H1 (cell line): ENCODE measurements at regions not wholly inside any gene's neighbourhood (a gene's known extent, or its start where the extent isn't known, plus 50 kb on each side); places are given as distances from the start of the nearest gene placed in this dataset.

Experiments
- CTCF ChIA-PET: fragments of 300-600 bp; sonication (Branson Sonifier 250); formaldehyde crosslinking; loops from one replicate; lab custom pipeline; 2021; ENCODE audit not compliant: partially characterized antibody; lab: Charles Lee
- POLR2A ChIA-PET: fragments of 300-600 bp; sonication (Branson Sonifier 250); formaldehyde crosslinking; loops from one replicate; lab custom pipeline; 2021; ENCODE audit warnings: inconsistent platforms; ENCODE audit not compliant: partially characterized antibody; lab: Charles Lee
- DNase-seq, 2 experiments: peaks; one replicate each; pipeline versions ENCODE4 v3.0.0 to v3.0.0-alpha.2; 2010 to 2022; ENCODE audit warnings: low spot score in 2 of 2, low read depth in 1 of 2, mixed read lengths in 1 of 2
- FAIRE-seq: peaks from 2 replicates; lab custom pipeline; 2011; peaks lifted over from hg19 to GRCh38; lab: Jason Lieb, UNC
- H2AFZ ChIP-seq: 2 replicates; pipeline ENCODE4 v1.8.1; 2012; ENCODE audit warnings: low read length, inconsistent platforms
- H2AK5ac ChIP-seq: 2 replicates; pipeline ENCODE4 v1.6.1; 2013; ENCODE audit warnings: low read depth, low read length
- H2BK120ac ChIP-seq: replicated peaks from 2 replicates; pipeline ENCODE3; 2013; ENCODE audit warnings: low read depth, low read length, inconsistent platforms
- H2BK12ac ChIP-seq: 2 replicates; pipeline ENCODE4 v1.6.1; 2013; ENCODE audit warnings: low read depth, low read length
- H2BK15ac ChIP-seq: 2 replicates; pipeline ENCODE4 v1.6.1; 2013; ENCODE audit warnings: low read length
- H2BK20ac ChIP-seq: 2 replicates; pipeline ENCODE4 v1.6.1; 2013; ENCODE audit warnings: low read length
- H2BK5ac ChIP-seq: 2 replicates; pipeline ENCODE4 v1.6.1; 2013; ENCODE audit warnings: low read depth, low read length
- H3K14ac ChIP-seq: 2 replicates; pipeline ENCODE4 v1.6.1; 2013; ENCODE audit warnings: inconsistent platforms; ENCODE audit not compliant: insufficient read length
- H3K18ac ChIP-seq: 2 replicates; pipeline ENCODE4 v1.6.1; 2013; ENCODE audit warnings: low read length; ENCODE audit errors: extremely low read depth
- H3K23ac ChIP-seq: 2 replicates; pipeline ENCODE4 v1.6.1; 2013; ENCODE audit warnings: inconsistent platforms; ENCODE audit not compliant: insufficient read length
- H3K23me2 ChIP-seq: 2 replicates; pipeline ENCODE4 v1.6.1; 2013; ENCODE audit warnings: low read depth, low read length
- H3K27ac ChIP-seq: 2 replicates; pipeline ENCODE4 v1.6.1; 2011; ENCODE audit warnings: low read depth, low read length, inconsistent platforms
- H3K27me3 ChIP-seq, 4 experiments: replicated peaks in 1 of 4; 1 replicate in 1 of 4; 2 replicates in 3 of 4; pipeline versions ENCODE4 v1.6.1 to v1.8.1; 2011 to 2013; ENCODE audit warnings: low read length in 3 of 4, mild to moderate bottlenecking in 3 of 4, inconsistent platforms in 2 of 4, mixed read lengths in 2 of 4, moderate library complexity in 1 of 4; ENCODE audit not compliant: control insufficient read depth in 3 of 4, insufficient read depth in 3 of 4; ENCODE audit errors: extremely low read depth in 1 of 4
- H3K36me3 ChIP-seq, 4 experiments: 2 replicates each; pipeline versions ENCODE4 v1.6.1 to v1.8.1; 2011 to 2013; ENCODE audit warnings: mild to moderate bottlenecking in 4 of 4, low read length in 3 of 4, moderate library complexity in 2 of 4, control low read depth in 1 of 4, inconsistent platforms in 1 of 4; ENCODE audit not compliant: insufficient read depth in 4 of 4, control insufficient read depth in 2 of 4
- H3K4ac ChIP-seq: replicated peaks from 2 replicates; pipeline ENCODE3; 2013; ENCODE audit warnings: low read length, low read depth, mixed read lengths, inconsistent platforms; ENCODE audit not compliant: insufficient read length
- H3K4me1 ChIP-seq, 4 experiments: replicated peaks in 1 of 4; 1 replicate in 1 of 4; 2 replicates in 3 of 4; pipeline versions ENCODE4 v1.6.1 to v1.8.1; 2011 to 2013; ENCODE audit warnings: low read length in 3 of 4, inconsistent platforms in 2 of 4, mixed read lengths in 1 of 4; ENCODE audit not compliant: insufficient read depth in 4 of 4, control insufficient read depth in 3 of 4
- H3K4me2 ChIP-seq, 2 experiments: 2 replicates each; pipeline versions ENCODE4 v1.6.1 to v1.8.1; 2011 to 2013; ENCODE audit warnings: low read depth in 2 of 2, low read length in 2 of 2, control low read depth in 1 of 2, inconsistent platforms in 1 of 2, mild to moderate bottlenecking in 1 of 2; ENCODE audit not compliant: insufficient read depth in 1 of 2
- H3K4me3 ChIP-seq, 4 experiments: fragments of 200-600, 300-600 bp in 1 of 4; sonication (generic), shearing (Covaris generic), sonication (Bioruptor Twin) in 1 of 4; 2 replicates each; pipeline versions ENCODE4 v1.5.1 to v1.8.1; 2011 to 2016; ENCODE audit warnings: low read length in 4 of 4, low read depth in 3 of 4, control low read depth in 2 of 4, inconsistent platforms in 2 of 4, mild to moderate bottlenecking in 2 of 4, mixed read lengths in 1 of 4, moderate library complexity in 1 of 4; ENCODE audit not compliant: insufficient read depth in 2 of 4; ENCODE audit errors: extremely low read depth in 1 of 4
- H3K56ac ChIP-seq: replicated peaks from 2 replicates; pipeline ENCODE3; 2013; ENCODE audit warnings: low read depth, mild to moderate bottlenecking, mixed read lengths, low read length, inconsistent platforms; ENCODE audit not compliant: insufficient read length
- H3K79me1 ChIP-seq: 2 replicates; pipeline ENCODE4 v1.6.1; 2013; ENCODE audit warnings: low read depth, low read length, control low read depth
- H3K79me2 ChIP-seq, 2 experiments: 2 replicates each; pipeline versions ENCODE4 v1.6.1 to v1.8.1; 2012 to 2013; ENCODE audit warnings: low read length in 2 of 2, mild to moderate bottlenecking in 2 of 2, inconsistent platforms in 1 of 2; ENCODE audit not compliant: insufficient read depth in 2 of 2, control insufficient read depth in 1 of 2
- H3K9ac ChIP-seq, 4 experiments: replicated peaks in 1 of 4; 1 replicate in 1 of 4; 2 replicates in 3 of 4; pipeline versions ENCODE4 v1.6.1 to v1.8.1; 2011 to 2013; ENCODE audit warnings: low read depth in 3 of 4, low read length in 3 of 4, control low read depth in 2 of 4, mild to moderate bottlenecking in 2 of 4, moderate library complexity in 2 of 4, inconsistent platforms in 1 of 4; ENCODE audit errors: extremely low read depth in 1 of 4
- H3K9me3 ChIP-seq, 2 experiments: 2 replicates each; pipeline versions ENCODE4 v1.6.1 to v1.8.1; 2012 to 2013; ENCODE audit warnings: mild to moderate bottlenecking in 2 of 2, moderate library complexity in 2 of 2, control low read depth in 1 of 2, inconsistent platforms in 1 of 2, low read depth in 1 of 2, low read length in 1 of 2, mixed read lengths in 1 of 2; ENCODE audit not compliant: insufficient read depth in 2 of 2
- H4K20me1 ChIP-seq, 2 experiments: replicated peaks in 1 of 2; 2 replicates each; pipeline versions ENCODE3 to v1.8.1; 2011 to 2013; ENCODE audit warnings: inconsistent platforms in 2 of 2, low read length in 2 of 2, mild to moderate bottlenecking in 1 of 2; ENCODE audit not compliant: insufficient read depth in 2 of 2, control insufficient read depth in 1 of 2
- H4K5ac ChIP-seq: 2 replicates; pipeline ENCODE4 v1.6.1; 2013; ENCODE audit warnings: low read length, low read depth, mixed read lengths, inconsistent platforms; ENCODE audit not compliant: insufficient read length
- H4K8ac ChIP-seq: 2 replicates; pipeline ENCODE4 v1.8.0; 2013; ENCODE audit warnings: mild to moderate bottlenecking, moderate library complexity, low read length, inconsistent platforms; ENCODE audit not compliant: insufficient read depth; ENCODE audit errors: extremely low read depth
- H4K91ac ChIP-seq: replicated peaks from 2 replicates; pipeline ENCODE3; 2013; ENCODE audit warnings: low read length, mixed read lengths, inconsistent platforms; ENCODE audit not compliant: insufficient read length
- GABPA ChIP-seq: IDR thresholded peaks from 2 replicates; pipeline ENCODE4 v1.6.1; 2011; ENCODE audit warnings: mild to moderate bottlenecking, low read length, moderate library complexity, borderline replicate concordance; ENCODE audit not compliant: insufficient read depth
- GTF2F1 ChIP-seq: IDR thresholded peaks from 2 replicates; pipeline ENCODE4 v1.6.1; 2012; ENCODE audit warnings: low read depth, low read length, improper control_type of control experiment, borderline replicate concordance
- HDAC2 ChIP-seq, 2 experiments: fragments of 300-600 bp in 1 of 2; sonication (generic) in 1 of 2; IDR thresholded peaks; 2 replicates each; pipeline ENCODE4 v1.6.1; 2011 to 2012; ENCODE audit warnings: low read depth in 2 of 2, low read length in 2 of 2, mild to moderate bottlenecking in 2 of 2, moderate library complexity in 2 of 2, borderline replicate concordance in 1 of 2, inconsistent platforms in 1 of 2
- JUN ChIP-seq: IDR thresholded peaks from 2 replicates; pipeline ENCODE4 v1.6.1; 2011; ENCODE audit warnings: low read depth, mild to moderate bottlenecking, improper control_type of control experiment, low read length
- NANOG ChIP-seq: IDR thresholded peaks from 2 replicates; pipeline ENCODE4 v1.6.1; 2011; ENCODE audit warnings: low read length, low read depth, mild to moderate bottlenecking, inconsistent platforms; ENCODE audit not compliant: insufficient read depth, poor library complexity, severe bottlenecking
- RBBP5 ChIP-seq: IDR thresholded peaks from 2 replicates; pipeline ENCODE4 v1.7.1; 2012; ENCODE audit warnings: low read depth, mild to moderate bottlenecking, inconsistent platforms, low read length, moderate library complexity, borderline replicate concordance
- SP2 ChIP-seq: IDR thresholded peaks from 2 replicates; pipeline ENCODE4 v1.6.1; 2012; ENCODE audit warnings: mild to moderate bottlenecking, low read length, inconsistent platforms
- SUZ12 ChIP-seq: fragments of 200-600 bp; sonication (generic); IDR thresholded peaks from 2 replicates; pipeline ENCODE4 v1.6.1; 2012; ENCODE audit warnings: mild to moderate bottlenecking, inconsistent platforms, low read length, moderate library complexity, mixed read lengths
- WGBS, 2 experiments: shearing (Covaris generic) in 1 of 2; methylation state at CpG; one replicate each; pipeline versions ENCODE4 v1.1.6 to v1.1.7; 2013 to 2015; ENCODE audit warnings: low lambda C conversion rate in 2 of 2, mixed read lengths in 2 of 2, inconsistent platforms in 1 of 2, low coverage in 1 of 2, missing lambda C conversion rate in 1 of 2; ENCODE audit not compliant: insufficient replicate concordance in 2 of 2, insufficient coverage in 1 of 2, insufficient read length in 1 of 2; ENCODE audit errors: extremely low coverage in 1 of 2, missing lambda C conversion rate in 1 of 2; 5-methylcytosine and 5-hydroxymethylcytosine counted together

GRCh38 chr6:2305951-2306350, 60.5 kb upstream of the GMDS start:
- Histone ChIP-seq H3K36me3 (no peaks in the 10 kb centered on the region), H4K5ac (no peak overlapping the region), H3K56ac (no peak overlapping the region), H3K27me3 (no peaks in the 10 kb centered on the region), H3K79me1 (no peaks in the 10 kb centered on the region), H2BK20ac (no peak overlapping the region), H2BK15ac (no peak overlapping the region), H3K14ac (no peak overlapping the region), H3K9ac (no peak overlapping the region), H3K18ac (no peak overlapping the region), H3K4me3 (no peak overlapping the region), H3K4ac (no peak overlapping the region), H2BK5ac (no peak overlapping the region), H3K9me3 (no peaks in the 10 kb centered on the region), H2AFZ (no peak overlapping the region), H4K8ac (no peak overlapping the region), H3K23me2 (no peaks in the 10 kb centered on the region), H2BK120ac (no peak overlapping the region), H3K27ac (no peak overlapping the region), H3K4me1 (peaks cover 0 to 3% (median 0%) of the 10 kb centered on the region in 4 experiments; a peak in 2 of 7 replicates), H3K4me2 (no peak overlapping the region), H4K20me1 (no peaks in the 10 kb centered on the region), H2BK12ac (no peak overlapping the region), H2AK5ac (no peak overlapping the region), H3K23ac (no peak overlapping the region), H3K79me2 (no peaks in the 10 kb centered on the region), H4K91ac (no peak overlapping the region)
- 99% methylated on average over 5 of the region's 5 CpGs; no CpG with 5 or more reads in 1 of the 2 experiments for WGBS, 2 experiments
- TF ChIP-seq JUN (no peak), SUZ12 (no peak), HDAC2 (IDR thresholded peaks at IDR 0.05; ENCODE audit: borderline replicate concordance in 1 of 2, low read depth in 2 of 2, low read length in 2 of 2) (no peak), SP2 (no peak), GTF2F1 (no peak), GABPA (no peak), RBBP5 (no peak), NANOG (no peak)
- POLR2A ChIA-PET = no interaction called here
- FAIRE-seq (no peak), DNase-seq (no peak)
- CTCF ChIA-PET = no interaction called here
